DOHH2 (cell line): ENCODE measurements at regions not wholly inside any gene's neighbourhood (a gene's known extent, or its start where the extent isn't known, plus 50 kb on each side); places are given as distances from the start of the nearest gene placed in this dataset.

Source experiments
- H3F3A ChIP-seq: fragments of 200-600 bp; sonication (generic), shearing (Covaris generic); 2 replicates; pipeline ENCODE4 v1.6.0; 2016; ENCODE audit warnings: antibody characterized with exemption, mild to moderate bottlenecking; ENCODE audit not compliant: control insufficient read depth, insufficient read depth
- H3K27ac ChIP-seq: fragments of 200-600 bp; sonication (generic); 2 replicates; pipeline ENCODE4 v1.5.1; 2014; ENCODE audit warnings: low read depth, mild to moderate bottlenecking, low read length, moderate library complexity
- H3K27me3 ChIP-seq: fragments of 200-600 bp; sonication (generic); 2 replicates; pipeline ENCODE4 v1.6.1; 2014; ENCODE audit warnings: mild to moderate bottlenecking, low read length, mixed read lengths; ENCODE audit not compliant: control insufficient read depth
- H3K36me3 ChIP-seq: fragments of 200-600 bp; sonication (generic); 2 replicates; pipeline ENCODE4 v1.6.1; 2014; ENCODE audit warnings: mild to moderate bottlenecking, low read length, moderate library complexity, mixed read lengths; ENCODE audit not compliant: control insufficient read depth
- H3K4me1 ChIP-seq: fragments of 200-600 bp; sonication (generic); 2 replicates; pipeline ENCODE4 v1.6.1; 2014; ENCODE audit warnings: mild to moderate bottlenecking, low read length, mixed read lengths; ENCODE audit not compliant: control insufficient read depth
- H3K4me2 ChIP-seq: fragments of 200-600 bp; sonication (generic); 2 replicates; pipeline ENCODE4 v1.6.0; 2014; ENCODE audit warnings: mild to moderate bottlenecking, low read length, moderate library complexity
- H3K4me3 ChIP-seq: fragments of 200-600 bp; sonication (generic); 2 replicates; pipeline ENCODE4 v1.5.1; 2014; ENCODE audit warnings: mild to moderate bottlenecking, low read length, mixed read lengths
- H3K79me2 ChIP-seq: fragments of 200-600 bp; sonication (generic); 2 replicates; pipeline ENCODE4 v1.6.1; 2014; ENCODE audit warnings: mild to moderate bottlenecking, low read length, mixed read lengths; ENCODE audit not compliant: control insufficient read depth
- H3K9me2 ChIP-seq: fragments of 200-600 bp; sonication (generic); replicated peaks from 2 replicates; pipeline ENCODE4 v1.6.1; 2014; ENCODE audit warnings: mild to moderate bottlenecking, low read length, mixed read lengths; ENCODE audit not compliant: control insufficient read depth
- H3K9me3 ChIP-seq: fragments of 200-600 bp; sonication (generic); 2 replicates; pipeline ENCODE4 v1.6.1; 2014; ENCODE audit warnings: antibody characterized with exemption, low read length, mixed read lengths; ENCODE audit not compliant: control insufficient read depth, insufficient read depth
- H4K20me1 ChIP-seq: fragments of 200-600 bp; sonication (generic); 2 replicates; pipeline ENCODE4 v1.6.0; 2014; ENCODE audit warnings: low read depth, mild to moderate bottlenecking, antibody characterized with exemption, low read length, moderate library complexity; ENCODE audit not compliant: control insufficient read depth, insufficient read depth
- EZH2phosphoT487 ChIP-seq: fragments of 200-600 bp; sonication (generic); IDR thresholded peaks from 2 replicates; pipeline ENCODE4 v1.6.1; 2017; ENCODE audit warnings: borderline replicate concordance, mild to moderate bottlenecking, antibody characterized with exemption, low read length, moderate library complexity, mixed read lengths
- TF ChIP-seq, protein P1 (sequence below): fragments of 200-600 bp; sonication (generic); IDR thresholded peaks from one replicate; pipeline ENCODE4 v1.5.1; 2014; ENCODE audit warnings: antibody characterized with exemption, mild to moderate bottlenecking, low read depth, low read length; ENCODE audit not compliant: poor library complexity, severe bottlenecking

GRCh38 chr7:37570145-37570544 is 113.4 kb upstream of the GPR141 start:
- no peaks in the 10 kb centered on the region for H3K9me2 ChIP-seq
- no peaks in the 10 kb centered on the region for H3K27me3 ChIP-seq
- no peak overlapping the region for H3K27ac ChIP-seq
- no peaks in the 10 kb centered on the region for H3K79me2 ChIP-seq
- H4K20me1 ChIP-seq, result no peaks in the 10 kb centered on the region
- H3K4me3 ChIP-seq, result no peak overlapping the region
- H3K36me3 ChIP-seq, result no peaks in the 10 kb centered on the region
- TF ChIP-seq, protein P1, sequence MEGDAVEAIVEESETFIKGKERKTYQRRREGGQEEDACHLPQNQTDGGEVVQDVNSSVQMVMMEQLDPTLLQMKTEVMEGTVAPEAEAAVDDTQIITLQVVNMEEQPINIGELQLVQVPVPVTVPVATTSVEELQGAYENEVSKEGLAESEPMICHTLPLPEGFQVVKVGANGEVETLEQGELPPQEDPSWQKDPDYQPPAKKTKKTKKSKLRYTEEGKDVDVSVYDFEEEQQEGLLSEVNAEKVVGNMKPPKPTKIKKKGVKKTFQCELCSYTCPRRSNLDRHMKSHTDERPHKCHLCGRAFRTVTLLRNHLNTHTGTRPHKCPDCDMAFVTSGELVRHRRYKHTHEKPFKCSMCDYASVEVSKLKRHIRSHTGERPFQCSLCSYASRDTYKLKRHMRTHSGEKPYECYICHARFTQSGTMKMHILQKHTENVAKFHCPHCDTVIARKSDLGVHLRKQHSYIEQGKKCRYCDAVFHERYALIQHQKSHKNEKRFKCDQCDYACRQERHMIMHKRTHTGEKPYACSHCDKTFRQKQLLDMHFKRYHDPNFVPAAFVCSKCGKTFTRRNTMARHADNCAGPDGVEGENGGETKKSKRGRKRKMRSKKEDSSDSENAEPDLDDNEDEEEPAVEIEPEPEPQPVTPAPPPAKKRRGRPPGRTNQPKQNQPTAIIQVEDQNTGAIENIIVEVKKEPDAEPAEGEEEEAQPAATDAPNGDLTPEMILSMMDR, result no peak
- no peak for TF ChIP-seq EZH2phosphoT487
- H3K4me1 ChIP-seq, result no peaks in the 10 kb centered on the region
- H3K9me3 ChIP-seq, result no peaks in the 10 kb centered on the region
- no peaks in the 10 kb centered on the region for H3F3A ChIP-seq
- H3K4me2 ChIP-seq, result no peak overlapping the region

- Histone ChIP-seq H3K9me3 (no peaks in the 10 kb centered on the region), H3K9me2 (no peaks in the 10 kb centered on the region), H3K4me3 (no peak overlapping the region), H4K20me1 (no peaks in the 10 kb centered on the region), H3K27me3 (no peaks in the 10 kb centered on the region), H3K36me3 (no peaks in the 10 kb centered on the region), H3K79me2 (no peaks in the 10 kb centered on the region), H3K4me2 (no peak overlapping the region), H3K27ac (no peak overlapping the region), H3K4me1 (no peaks in the 10 kb centered on the region), H3F3A (no peaks in the 10 kb centered on the region)
- TF ChIP-seq, protein P1, result no peak
- no peak for TF ChIP-seq EZH2phosphoT487
These were observed 111.8 kb upstream of the GPR141 start for GRCh38 chr7:37571806-37572205.

GRCh38 chr7:37577412-37577811 is 106.2 kb upstream of the GPR141 start:
- Histone ChIP-seq H3K36me3 (no peaks in the 10 kb centered on the region), H4K20me1 (no peaks in the 10 kb centered on the region), H3K4me1 (no peaks in the 10 kb centered on the region), H3K9me2 (no peaks in the 10 kb centered on the region), H3K27ac (no peak overlapping the region), H3K79me2 (no peaks in the 10 kb centered on the region), H3K27me3 (no peaks in the 10 kb centered on the region), H3K9me3 (no peaks in the 10 kb centered on the region), H3K4me2 (no peak overlapping the region), H3F3A (no peaks in the 10 kb centered on the region), H3K4me3 (no peak overlapping the region)
- no peak for TF ChIP-seq EZH2phosphoT487
- TF ChIP-seq, protein P1, result no peak

GRCh38 chr7:37577901-37578300 is 105.7 kb upstream of the GPR141 start:
- H3K4me2 ChIP-seq, result no peak overlapping the region
- no peaks in the 10 kb centered on the region for H3K9me2 ChIP-seq
- H3K79me2 ChIP-seq, result no peaks in the 10 kb centered on the region
- no peak overlapping the region for H3K4me3 ChIP-seq
- H3K9me3 ChIP-seq, result no peaks in the 10 kb centered on the region
- H3K27ac ChIP-seq, result no peak overlapping the region
- H3F3A ChIP-seq, result no peaks in the 10 kb centered on the region
- TF ChIP-seq, protein P1, result no peak
- TF ChIP-seq EZH2phosphoT487, result no peak
- no peaks in the 10 kb centered on the region for H3K4me1 ChIP-seq
- no peaks in the 10 kb centered on the region for H3K36me3 ChIP-seq
- H3K27me3 ChIP-seq, result no peaks in the 10 kb centered on the region
- H4K20me1 ChIP-seq, result no peaks in the 10 kb centered on the region
